HG02973 (cell line): ENCODE measurements at regions not wholly inside any gene's neighbourhood (a gene's known extent, or its start where the extent isn't known, plus 50 kb on each side); places are given as distances from the start of the nearest gene placed in this dataset.

Experiments used
- ATAC-seq: cut with Tn5 transposase; IDR thresholded peaks from one replicate; pipeline ENCODE4 v1.9.1; 2021; ENCODE audit warnings: moderate library complexity; ENCODE audit not compliant: unreplicated experiment

DNA sequence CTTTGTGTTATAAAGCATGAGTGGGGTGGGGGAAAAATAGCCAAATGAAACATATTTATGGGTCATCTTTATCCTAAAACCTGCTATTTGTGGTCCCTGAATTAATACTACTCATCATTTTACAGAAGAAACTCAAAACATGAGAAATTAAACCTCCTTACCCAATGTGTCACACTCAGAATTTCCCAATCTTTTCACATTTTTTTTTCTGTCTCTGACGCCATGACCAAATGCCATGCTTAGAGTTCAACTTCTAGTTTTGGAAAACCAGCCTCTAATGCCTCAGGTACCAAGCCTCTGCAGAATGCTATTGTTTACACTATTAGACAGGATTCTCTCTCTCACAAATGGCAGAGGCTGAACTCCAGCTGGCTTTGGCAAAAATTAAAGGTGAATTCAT, 505.5 kb upstream of the WWC1 start:
- ATAC-seq, result no peak

- ATAC-seq, result no peak
These were observed 504.4 kb upstream of the WWC1 start for GRCh38 chr5:167786871-167787578.

DNA sequence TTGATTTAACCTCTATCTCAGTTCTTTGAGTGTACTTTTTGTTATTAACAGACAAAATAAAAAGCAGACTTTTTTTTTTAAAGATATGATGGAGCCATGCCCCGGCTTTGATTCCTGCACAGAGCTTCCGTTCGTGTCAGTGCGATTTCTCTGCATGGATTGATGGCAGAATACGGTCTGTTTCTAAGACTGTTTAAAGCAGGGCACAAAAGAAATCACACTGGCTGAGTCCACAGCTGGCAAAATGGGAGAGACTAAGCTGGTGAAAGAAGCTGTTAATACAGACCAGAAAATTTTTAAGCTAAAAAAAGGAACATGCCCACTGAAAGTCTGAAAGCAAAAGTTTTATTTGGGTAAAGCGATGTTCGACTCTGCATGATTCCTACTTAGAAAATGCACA, 501.4 kb upstream of the WWC1 start:
- no peak for ATAC-seq

DNA sequence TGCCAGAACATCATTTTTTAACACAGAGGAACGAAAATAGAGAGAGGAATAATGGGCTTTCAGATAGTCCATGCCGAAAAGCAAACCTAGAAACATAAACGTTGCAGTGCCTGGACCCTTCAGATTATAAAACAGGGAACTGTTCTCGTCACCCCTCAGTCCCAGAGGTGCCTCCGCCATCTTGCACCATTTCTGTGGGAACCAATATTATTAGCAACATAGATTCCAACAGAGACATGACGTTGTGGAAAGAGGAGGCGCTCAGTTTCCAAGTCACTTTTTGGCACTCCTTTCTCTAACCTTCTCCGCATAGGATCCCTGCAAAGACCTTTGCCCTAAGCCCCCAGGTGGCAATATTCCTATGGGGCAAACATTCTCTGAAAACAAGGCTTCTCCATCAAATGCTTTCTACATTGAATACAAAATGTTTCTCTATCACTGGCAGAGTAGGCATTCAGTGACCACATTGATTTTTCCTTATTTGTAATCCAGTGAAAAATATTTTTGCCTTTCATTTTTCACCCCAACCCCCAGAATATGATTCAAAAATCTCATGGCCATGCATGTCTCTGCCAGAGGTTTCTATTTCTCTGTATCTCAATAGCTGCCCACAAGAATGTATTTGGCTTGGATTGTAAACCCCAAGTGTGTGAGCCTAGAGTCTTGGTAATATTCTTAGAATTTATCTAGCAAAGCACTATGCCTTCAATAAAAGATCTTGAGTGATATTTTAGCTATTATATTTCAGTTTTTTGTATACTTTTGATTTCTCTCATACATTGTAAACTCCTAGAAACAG, 500.8 kb upstream of the WWC1 start:
- ATAC-seq, result no peak

DNA sequence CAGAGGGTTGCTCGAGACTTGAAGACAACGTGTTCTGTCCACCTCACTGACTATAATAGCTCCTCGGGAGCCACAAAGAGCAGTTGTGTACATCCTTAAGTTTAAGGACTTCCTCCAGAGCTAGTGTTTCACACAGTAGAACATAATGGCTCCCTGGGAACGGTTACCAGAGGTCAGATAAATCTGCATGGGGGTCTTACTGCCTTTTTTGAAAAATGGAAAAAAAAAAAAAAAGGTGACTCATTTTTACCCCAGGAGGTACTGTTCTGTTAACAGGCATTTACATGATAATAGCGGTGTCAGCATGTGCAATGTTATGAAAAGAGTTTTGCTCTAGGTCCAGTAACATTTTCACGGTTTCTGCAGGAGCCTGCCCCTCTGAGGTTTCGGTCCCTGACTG, 498.9 kb upstream of the WWC1 start:
- ATAC-seq, result no peak

GRCh38 chr5:167793700-167794099, 497.7 kb upstream of the WWC1 start:
- ATAC-seq, result no peak

DNA sequence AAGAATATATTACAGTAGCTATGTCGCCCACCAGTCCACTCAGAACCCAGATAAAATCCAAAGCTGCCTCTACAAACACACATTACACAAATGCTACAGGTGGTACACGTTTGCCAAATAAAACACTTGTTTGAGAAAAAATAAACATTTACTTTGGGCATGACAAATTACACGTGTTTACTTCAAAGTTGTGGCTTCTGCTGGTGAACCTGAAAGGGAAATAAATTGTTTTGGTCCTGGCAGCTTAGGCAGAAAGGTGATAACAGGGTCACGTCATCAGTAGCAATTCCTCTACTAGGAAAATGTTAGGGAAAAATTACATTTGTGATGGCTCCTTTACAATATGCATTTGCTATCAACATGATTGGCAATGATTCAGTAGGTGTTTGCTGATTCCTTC, 497.3 kb upstream of the WWC1 start:
- no peak for ATAC-seq

GRCh38 chr5:167796672-167797071, 494.8 kb upstream of the WWC1 start:
- ATAC-seq, result no peak

- ATAC-seq, result no peak
These were observed 493.5 kb upstream of the WWC1 start for GRCh38 chr5:167797933-167798332.

DNA sequence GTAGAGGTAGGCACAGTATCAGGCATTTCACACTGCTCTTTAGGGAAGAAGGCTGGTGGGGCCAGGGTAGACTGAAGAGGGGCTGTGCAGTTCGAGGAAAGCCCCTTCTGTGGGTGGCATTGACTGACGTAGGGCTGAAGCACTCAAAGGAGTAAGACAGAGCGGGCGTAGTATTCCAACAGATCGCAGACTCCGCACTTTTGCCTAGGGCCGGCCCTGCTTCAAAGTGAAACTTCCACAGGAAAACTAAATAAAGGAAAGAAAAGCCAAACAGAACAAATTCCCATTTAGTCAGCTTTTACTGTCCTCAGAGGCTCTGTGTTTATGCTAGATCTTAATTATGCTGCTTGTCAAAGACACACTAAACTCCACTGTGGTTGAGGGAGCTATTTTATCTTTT, 493.0 kb upstream of the WWC1 start:
- no peak for ATAC-seq

DNA sequence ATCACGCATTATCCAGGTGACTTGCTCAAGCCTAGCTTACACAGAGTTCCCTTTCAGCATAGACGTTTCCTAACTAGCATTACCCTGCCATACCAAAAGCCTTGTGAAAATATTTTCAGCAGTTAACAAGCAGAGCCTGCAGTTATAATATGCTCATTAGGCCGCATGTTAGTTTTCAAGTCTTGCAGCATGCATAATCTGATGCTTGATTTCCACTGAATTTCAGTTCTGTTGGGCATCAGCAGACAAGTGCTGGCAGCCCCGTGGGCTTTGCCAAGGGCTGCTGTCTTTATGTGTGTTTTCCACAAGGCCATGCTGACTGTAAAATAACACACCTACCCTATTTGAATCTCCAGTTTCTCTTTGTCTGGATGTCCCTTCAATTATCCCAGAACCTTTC, 491.0 kb upstream of the WWC1 start:
- ATAC-seq, result no peak

DNA sequence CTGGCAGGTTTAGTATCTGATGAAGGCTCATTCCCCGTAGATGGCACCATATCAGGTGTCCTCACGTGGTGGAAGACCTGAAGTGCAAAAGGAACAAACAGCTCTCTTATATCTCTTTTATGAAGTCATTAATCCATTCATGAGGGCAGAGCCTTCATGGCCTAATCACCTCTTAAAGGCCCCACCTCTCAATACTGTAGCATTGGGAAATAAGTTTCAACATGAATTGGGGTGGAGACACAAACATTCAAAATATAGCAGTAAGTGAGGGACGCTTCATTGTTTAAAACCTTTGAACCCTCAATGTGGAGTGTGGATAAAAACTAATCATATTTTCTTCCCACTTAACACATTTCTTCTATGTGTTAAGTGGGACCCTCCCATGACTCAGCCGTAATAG, 489.4 kb upstream of the WWC1 start:
- no peak for ATAC-seq

GRCh38 chr5:167802755-167803431, 488.6 kb upstream of the WWC1 start:
- no peak for ATAC-seq

DNA sequence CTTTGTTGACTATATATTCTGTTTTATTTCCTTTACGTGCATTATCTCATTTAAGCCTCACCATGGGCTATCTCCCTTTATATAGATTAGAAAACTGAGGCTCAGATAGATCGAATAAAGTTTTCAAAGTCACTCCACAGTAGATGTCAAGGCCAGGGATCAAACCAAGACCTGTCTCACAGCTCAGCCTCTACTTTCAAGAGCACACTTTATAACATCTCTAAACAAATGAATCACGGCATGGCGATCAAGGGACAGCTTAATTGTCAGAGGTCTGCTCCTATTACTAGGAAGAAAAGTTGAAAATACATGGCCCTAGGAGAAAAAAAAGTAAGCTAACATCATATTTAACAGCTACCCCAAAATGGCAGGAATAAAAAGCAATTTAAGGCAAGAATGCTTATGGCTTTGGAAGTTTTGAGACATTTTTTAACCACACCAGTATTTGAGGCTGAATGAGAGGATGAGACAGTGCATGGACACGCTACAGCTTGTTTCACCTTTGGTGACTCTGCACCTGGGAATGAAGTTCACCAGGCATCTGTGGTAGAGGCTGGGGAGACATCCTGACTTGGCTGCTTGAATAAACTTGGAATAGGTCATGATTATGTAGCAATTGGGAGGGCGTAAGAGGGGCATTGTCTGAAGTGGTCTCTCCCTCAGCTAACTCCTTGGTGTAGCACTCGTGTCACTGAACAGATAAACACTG, 486.8 kb upstream of the WWC1 start:
- no peak for ATAC-seq

DNA sequence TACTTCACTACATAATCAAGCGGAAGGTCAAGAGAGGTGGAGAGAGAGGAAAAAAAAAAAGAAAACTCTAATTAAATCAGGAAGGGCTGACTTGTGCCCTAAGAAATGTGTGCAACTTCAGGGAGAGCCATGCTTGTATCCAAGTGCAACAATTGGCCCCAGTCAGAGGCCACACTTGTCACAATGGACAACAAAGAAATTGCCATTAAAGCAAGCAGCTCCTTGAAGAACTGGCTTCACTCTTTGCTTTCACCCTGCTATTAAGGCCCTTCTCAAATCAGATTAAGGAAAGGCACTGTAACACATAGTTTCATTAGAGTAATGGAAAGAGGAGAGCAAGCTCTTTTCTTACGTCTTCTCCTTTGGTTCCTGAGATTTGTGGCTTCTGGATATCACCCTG, 480.9 kb upstream of the WWC1 start:
- ATAC-seq, result no peak

GRCh38 chr5:167812871-167813270, 478.6 kb upstream of the WWC1 start:
- ATAC-seq, result no peak

DNA sequence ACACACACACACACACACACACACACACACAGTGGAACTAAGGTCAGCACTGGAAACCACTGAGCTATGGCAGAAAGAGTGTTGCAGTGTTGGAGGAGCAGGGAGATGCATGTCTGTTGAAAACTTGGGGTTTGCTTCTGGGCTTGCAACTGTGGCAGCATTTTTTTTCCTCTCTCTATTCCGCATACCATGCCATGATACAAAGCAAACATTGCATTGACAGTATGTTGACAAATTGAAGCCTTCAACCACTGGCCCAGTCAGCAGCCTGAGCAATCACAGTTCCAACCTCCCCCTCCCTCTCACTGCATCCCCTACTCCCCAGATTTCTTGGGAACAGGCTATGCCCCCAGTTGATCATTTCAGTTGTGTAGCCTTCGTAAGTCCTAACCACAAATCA, 478.1 kb upstream of the WWC1 start:
- no peak for ATAC-seq

DNA sequence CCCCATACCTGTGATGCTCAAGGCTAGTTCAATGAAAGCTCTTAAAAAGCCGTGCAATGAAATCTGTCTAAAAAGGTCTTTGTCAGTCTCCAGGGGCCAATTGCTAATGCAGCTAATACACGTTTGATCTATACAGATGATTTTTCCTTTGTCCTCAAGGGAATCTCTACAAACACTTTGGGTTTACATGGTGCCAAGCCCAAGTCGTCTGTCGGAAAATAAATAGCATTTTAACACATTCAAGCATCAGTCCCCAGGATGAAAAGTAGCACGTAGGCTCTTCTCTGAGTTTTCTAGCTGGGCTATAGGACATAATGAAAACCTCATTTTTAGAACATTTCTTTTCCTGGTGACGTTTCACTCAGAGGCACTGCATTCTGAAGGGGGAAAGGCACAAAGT, 477.4 kb upstream of the WWC1 start:
- ATAC-seq, result no peak

- ATAC-seq, result no peak
These were observed 476.6 kb upstream of the WWC1 start for GRCh38 chr5:167814828-167815227.

DNA sequence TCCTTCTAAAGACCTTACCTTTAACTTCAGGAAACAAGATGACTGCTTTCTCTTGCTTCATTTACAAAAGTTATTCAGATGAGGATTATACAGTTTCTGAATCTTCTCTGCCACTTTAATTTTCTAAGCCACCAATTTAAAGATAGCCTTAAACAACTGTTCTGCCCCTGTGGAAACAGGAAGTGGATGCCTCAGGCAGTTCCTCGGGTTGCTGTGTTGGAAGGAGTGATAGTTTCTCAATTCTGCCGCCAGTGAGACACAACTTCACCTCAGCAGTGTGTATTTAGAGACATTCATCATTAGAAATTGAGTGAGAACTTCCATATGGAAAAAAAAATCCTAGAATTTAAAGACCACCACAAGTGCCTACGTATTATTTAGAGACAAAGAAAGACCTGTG, 475.1 kb upstream of the WWC1 start:
- ATAC-seq, result no peak

- no peak for ATAC-seq
These were observed 474.6 kb upstream of the WWC1 start for GRCh38 chr5:167816864-167817263.
